Central memory CD4-positive, alpha-beta T cell (primary cell): ENCODE measurements at regions not wholly inside any gene's neighbourhood (a gene's known extent, or its start where the extent isn't known, plus 50 kb on each side); places are given as distances from the start of the nearest gene placed in this dataset.
"Not testable (repeated sequence)": the region's sequence is repeated elsewhere in the genome, so short reads cannot be mapped to it uniquely, and the experiment has no call there.

Experiments used
- DNase-seq: peaks from one replicate; pipeline ENCODE4 v3.0.0; 2022

DNA sequence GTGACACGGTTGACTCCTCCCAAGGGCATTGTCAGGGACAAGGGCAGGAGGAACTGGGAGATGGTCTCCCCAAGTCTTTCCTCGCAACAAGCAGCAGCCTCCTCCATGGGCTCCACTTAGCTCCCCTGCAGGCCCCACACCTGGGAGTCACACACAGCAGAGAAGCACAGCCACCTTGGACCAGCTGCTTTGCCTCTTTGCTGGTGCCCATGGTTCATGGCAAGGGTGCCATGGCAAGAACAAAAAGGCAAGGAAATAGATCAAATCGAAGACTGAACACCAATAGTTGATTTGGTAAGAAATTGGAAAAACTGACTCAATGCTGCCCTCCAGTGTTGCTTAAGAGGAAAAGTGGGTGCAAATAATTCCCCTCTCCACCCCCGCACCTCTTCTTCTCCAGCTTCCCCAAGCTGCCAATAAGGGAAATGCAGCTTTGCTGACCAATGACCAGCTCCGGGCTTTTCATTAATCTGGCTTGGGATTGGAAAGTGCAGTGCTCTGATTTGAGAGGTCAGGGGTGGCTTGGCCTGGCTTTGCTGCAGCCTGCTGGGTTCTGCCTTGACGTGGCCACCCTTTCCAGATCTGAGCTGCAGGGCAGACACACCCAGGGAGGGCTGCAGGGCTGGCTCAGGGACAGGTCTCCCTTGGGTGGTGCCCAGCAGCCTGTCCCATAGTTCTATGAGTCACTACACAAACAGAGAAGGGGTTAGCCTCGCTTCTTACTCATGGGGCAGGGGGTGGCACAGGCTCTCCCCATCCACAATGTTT, 162.0 kb downstream of the KLF13 start:
- peak; percentile 59 for DNase-seq

DNA sequence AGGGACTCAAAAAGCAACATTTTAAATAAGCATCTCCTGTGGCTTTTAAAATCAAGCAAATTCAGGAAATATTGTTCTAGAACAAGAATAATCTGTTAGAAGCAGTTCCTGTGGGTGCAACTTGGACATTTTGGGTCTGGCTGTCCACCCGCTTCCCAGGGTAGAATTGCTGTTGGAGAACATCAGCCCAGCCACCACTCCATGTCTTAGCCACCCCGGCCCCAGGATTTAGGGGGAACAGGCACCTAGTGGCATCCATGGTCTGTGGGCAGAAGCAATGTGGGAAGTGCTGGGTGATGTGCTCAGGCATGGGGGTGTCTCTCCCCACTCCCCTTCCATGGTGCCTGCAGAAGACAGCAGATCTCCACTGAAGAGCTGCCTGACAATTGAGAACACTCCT, 162.6 kb downstream of the KLF13 start:
- no peak for DNase-seq

DNA sequence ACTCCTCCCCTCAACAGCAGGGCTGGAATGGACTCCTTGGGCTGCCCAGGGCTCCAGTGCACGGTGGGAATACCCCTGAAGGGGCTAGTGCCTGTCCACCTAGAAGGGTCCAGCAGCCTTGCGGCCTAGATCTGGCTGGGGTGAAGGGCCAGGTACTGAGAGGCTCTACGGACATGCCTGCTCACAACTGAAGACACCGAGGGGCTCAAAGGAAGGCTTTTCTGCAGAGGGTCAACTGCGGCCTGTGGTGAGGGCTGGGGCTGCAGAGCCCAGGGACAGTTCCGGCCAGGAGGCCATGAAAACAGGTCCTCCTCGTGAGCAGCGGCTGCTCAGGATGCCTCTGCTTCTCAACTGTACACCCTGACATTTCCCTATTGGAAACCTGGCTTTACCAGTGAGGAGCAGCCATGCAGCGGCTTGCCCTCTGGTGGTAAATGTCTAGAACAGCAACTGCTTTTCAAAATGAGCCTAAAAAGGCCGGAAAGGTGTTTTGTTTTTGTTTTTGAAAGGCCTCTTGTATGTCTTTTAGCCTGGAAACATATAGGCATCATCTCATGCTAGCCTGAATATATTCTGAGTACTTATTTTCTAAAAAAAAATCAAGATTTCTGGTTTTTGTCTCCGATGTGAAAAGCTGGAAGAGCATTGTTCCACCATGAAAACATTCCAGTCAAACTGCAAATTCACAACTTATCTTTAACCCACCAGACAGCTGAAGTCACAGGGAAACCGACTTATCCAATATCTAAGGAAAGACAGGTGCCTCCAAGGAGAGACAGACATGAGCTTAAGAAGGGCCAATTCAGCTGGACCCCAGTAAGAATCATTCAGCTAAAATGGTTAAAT, 163.4 kb downstream of the KLF13 start:
- peak; percentile 49 for DNase-seq

DNA sequence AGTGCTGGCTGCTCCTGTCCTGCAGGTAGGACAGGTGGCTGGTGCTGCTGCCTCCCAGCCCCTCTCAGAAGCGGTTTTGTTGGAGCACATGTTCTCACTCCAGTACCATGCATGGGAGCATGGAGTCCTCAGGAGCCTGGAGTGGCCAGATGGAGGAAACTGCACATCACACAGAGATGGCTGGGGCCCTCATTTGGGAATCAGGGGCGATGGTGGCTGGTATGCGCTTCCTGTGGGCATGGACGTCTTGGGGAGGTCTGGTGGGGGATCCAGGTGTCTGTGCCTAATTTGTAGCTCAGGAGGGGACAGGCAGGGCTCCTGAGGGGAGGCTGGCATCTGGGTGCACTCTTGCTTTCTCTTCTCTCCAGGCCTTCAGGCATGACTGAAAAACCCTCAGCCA, 168.2 kb downstream of the KLF13 start:
- no peak for DNase-seq

DNA sequence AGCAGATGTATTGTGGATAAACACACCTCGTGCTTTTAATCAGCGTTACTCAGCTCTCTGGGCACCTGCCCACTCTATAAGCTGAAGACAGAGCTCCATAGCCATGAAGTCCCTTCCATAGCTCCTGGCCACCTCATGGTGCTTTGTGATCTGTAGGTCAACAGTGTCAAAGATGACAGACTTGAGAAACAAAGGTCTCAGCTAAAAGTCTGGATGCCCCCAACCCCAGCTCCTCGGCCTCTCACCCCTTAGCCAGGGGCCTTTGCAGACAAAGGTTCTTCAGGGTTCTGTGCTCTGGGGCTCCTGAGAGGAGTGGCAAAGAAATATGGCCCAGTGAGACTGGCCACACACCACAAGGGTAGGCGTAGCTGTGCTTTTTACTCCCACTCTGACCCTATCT, 168.6 kb downstream of the KLF13 start:
- no peak for DNase-seq

DNA sequence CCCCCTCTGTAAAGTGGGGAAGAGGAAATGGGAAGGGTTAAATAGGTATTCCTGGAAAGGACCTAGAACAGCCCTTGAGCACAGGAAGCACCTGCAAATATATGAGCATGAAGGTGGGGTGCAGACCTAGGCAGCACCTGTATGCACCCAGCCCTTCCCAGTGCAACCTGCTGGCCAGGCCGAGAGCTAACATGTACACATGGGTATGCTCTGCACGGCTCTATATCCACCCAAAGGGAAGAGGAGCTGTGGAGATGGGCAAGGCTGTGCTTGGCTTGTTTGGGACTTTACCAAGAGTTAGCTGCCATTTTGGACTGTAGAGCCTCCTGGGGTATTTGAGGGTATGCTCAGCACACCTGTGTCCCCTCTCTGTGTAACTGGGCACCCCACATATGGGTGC, 171.2 kb downstream of the KLF13 start:
- DNase-seq = no peak

DNA sequence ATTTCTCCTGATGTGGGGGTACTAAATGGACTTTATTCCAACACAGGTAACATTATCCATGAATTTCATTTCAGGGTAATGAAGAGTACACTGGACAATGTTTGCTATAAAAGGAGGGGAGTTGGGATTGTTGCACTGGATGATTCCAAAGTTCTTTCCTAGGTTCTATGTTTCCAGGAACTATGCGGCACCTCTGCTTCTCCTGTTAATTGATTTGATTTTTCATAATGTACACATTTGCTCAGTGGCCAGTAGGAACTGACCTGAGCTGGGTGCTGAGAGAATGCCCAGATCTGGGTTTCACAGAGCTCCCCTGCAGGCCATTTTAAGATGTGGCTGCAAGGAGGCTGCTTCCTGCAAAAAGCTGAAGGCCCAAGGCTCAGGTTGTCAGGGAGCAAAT, 171.7 kb downstream of the KLF13 start:
- no peak for DNase-seq

DNA sequence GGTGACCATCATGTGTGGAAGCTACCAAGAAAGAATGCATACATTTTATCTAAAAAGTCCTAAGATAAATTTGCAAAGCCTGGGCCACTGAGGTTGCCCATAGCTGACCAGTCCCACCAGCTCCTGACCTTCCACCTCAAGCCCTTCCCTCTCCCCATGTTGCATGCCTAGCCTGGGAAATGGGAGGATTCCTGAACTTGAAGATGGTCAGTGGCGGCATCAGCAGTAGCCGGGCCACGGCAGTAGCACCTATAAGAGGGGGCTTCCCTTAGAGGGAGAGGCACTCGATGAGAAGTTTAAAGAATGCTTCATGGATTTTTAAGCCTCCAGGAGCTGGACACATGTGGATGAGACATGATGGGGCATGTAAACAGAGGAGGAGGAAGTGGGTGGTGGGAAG, 172.1 kb downstream of the KLF13 start:
- no peak for DNase-seq

DNA sequence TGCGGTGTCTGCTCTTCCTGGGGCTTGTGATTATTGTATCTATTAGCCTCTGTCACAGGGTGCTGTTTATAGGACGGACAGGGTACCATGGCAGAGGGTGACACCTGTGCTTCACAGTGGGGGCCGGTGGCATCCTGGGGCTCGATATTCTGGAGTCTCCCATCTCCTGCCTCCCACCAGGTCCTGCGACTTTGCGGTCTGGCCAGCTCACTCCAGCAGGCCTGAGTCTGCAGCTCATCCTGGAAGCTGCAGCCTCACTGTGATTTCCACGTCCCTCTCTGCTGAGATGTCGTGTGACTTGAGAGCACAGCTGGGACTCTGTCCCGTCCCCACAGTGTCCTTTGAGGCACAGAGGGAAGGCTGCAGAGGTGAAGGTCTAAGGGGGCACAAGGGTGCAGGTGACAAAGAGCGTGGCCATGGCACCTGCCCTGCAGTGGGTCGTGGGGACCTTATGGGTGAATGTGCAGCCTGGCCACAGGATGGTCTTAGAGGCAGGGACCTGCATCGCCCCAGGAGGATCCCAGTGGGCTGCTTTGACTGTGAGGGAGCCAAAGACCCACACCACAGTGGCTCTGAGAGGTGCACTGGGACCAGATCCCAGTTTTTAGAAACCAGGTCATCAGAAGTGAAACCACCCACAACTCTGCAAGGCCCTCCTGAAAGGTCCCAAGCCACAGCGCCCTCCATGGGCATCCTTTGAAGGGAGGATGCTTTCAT, 172.8 kb downstream of the KLF13 start:
- no peak for DNase-seq

DNA sequence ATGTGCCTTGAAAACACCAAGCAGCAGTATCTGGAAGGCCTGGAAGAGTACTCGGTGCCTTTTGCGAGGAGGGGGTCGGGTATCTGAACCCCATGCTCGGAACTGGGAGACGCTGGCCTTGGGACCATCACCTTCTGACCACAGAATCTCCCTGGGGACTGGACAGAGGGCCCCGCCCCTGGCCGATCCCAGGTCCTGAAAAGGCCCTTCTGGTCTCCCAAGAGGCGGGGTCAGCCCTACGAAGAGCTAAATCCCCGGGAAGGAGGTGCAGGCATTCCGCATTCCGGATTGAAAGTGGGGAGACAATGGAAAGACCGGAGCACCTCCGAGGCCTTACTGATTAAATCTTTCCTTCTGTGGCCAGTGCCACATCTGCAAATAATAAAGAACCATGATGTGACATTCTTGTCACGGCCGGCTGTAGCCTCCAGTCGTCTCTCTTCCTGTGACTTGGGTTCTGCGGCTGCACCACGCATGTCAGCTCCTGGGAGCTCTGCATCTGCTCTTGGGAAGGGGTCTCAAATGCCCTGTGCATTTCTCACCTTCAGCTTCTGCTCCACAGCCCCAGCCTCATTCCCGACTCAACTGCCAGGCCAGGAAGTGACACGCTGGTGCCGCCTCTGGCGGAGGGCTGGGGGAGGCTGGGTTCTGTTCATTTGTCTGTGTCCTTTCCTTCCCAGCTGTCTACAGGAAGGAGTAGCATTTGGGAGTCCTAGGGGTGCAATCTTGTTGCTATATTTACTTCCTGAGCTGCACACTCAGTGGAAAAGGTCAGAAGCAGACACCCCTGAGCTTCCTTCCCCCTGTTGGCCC, 173.5 kb downstream of the KLF13 start:
- DNase-seq = no peak

DNA sequence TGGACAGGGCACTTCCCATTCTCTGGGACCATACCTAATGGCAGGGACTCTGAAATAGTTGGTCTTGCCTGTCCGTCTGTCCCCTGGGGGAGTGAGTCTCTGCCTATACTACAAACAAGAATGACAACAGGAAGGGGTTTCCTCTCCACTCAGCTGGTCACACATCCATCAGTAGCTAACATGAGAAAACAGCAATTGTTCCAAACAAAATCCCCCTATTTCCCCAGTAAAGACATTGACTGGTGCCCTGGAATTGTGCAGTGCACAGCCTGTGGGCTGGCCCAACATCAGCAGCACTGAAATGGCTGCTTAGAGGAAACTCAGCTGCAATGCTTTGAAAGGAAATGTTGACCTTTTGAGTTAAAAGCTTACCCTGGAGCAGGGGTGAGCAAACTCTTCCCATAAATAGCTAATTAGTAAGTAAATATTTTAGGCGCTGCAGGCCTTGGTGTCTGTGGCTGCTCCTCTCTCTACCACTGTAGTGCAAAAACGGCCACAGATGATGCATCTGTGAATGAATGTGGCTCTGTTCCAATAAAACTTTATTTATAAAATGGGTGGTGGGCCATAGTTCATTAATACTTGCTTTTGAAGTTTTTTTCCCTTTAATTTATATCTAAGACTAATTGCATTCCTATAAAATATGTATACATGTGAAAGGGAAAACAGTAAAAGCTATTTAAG, 174.3 kb downstream of the KLF13 start:
- DNase-seq = no peak

DNA sequence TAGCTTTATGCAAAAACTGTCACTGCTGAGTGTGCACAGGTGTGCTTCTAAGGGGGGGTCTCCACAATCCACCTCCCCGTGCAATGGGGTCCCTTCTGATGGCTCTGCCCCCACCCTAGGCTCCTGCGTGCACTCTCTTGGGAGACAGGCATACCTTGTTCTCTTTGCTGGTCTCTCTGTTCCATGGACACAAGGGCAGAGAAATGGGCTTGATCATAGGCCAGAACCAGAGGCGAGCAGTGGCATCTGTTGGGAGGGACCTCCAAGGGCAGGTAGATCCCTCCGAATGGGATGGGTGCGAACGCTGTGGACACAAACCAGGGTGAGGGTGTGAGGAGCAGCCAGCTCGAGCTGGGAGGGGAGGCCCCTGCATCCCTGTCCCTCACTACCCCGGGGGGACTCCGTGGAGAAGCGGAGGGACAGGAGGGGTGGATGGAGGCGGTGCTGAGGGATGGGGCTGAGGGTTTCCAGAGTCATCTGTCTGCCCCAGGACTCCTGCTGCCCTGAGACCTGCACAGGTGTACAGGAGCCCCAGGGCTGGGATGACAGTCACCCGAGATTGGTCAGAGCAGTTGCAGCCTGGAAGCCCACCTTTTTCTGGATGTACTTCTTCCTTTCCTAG, 175.0 kb downstream of the KLF13 start:
- no peak for DNase-seq

DNA sequence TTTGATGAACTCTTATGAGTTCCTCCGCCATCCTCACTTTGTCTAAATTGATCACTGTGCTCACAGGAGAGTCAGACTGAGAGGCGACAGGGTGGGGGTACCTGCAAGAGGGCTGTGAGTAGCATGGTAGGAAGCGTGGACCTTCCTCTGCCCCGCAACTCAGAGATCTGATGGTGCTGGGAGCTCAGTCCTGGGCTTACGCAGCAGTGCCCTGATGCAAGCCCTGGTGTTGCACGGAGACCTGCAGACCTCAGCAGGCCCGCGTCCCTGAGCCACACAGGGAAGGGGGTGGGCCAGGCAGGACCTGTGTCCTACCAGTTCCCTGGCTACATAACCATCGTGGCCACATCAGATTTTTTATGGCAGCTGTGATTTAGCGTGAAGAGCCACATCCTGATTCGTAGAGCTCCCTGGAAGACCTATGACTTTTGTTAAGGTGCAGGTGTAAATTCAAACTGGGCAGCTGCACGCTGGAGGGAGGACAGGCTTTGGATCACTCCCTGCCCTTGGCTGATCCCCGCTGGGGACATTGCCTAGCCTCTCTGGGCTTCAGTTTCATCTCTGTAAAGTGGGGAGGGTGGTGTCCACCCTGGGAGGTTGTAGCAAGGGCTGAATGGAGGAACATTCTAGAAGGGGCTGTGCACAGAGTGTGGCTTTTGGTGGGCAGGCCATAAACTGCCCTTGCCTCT, 176.1 kb downstream of the KLF13 start:
- DNase-seq = no peak

DNA sequence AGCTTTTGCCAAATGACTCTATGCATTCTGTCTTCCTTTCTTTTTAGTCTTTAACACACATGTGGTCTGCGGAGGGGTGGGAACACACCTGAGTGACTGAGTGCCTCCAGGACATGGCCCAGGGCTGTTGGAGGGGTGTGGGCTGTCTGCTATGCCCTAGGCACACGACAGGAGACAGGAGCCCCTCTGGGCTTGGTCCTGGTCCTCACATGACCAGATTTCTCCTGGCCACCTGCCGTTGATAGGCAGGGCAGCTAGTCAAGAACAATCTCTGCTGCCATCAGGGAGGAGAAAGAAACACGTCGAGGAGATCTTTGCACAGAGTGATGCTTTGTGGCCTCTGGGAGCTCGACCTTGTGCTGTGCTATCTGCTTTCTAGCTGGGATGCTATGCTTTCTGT, 176.6 kb downstream of the KLF13 start:
- DNase-seq = no peak

DNA sequence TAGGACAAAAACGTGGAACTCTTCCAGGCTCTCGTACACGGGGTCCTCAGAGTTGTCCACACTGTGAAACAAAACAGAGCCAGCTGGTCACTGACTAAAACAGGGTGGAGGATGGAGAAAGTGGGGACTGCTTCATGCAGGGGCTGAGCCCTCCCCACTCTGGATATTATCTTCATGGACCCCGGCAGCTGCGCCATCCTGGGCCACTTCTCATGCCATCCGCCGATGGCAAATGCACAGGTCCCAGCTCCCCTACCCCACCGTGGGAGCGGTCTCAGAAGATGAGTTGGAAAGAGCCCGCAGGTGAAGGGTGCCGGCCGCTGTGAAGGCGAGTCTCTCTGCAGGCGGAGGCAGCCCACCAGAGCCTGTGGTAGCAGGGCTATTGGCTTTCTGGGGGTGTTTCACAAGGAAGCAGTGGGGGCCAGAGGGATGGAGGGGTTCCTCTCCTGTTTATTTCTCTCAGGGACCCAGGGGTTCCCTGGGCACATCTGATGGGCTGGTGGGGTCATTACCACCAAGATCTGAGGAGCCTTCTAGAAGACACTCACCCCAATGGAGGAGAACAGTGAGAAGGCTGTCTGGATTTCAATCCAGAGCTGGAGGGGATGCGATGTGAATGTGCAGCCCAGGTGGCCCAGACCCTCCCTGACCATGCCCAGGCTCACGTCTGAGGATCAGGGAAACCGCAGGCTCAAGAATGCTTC, 177.3 kb downstream of the KLF13 start:
- no peak for DNase-seq

DNA sequence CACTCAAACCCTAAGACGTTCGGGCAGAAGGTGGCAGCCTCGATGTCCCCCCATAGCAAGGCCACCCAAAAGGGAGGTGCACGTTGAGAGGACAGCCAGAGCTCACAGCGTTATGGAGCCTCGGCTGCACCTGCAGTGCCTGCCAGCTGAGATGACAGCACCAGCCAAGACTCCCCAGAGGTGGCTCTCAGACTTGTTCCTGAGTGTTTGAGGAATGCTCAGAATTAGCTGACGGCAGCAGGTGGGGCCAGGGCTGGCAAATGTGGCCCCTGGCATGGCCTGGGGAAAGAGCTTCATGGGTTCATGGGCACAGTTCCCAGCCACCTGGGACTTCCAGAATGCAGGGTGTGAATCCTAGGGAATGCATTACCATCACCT, 177.8 kb downstream of the KLF13 start:
- DNase-seq = no peak

DNA sequence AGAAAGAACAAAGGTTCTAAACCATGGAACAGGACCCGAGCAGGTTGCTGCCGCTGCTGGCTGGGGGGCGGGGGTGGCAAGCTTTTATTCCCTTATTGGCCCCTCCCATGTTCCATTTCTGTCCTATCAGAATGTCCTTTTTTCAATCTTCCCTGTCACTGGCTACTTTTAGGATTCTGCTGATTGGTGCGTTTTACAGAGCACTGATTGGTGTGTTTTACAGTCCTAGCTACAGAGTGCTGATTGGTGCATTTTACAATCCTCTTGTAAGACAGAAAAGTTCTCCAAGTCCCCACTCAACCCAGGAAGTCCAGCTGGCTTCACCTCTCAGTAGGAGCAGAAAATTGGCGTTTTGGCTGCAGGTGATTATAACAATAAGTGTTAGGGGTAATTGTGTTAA, 180.9 kb downstream of the KLF13 start:
- not testable (repeated sequence) for DNase-seq

DNA sequence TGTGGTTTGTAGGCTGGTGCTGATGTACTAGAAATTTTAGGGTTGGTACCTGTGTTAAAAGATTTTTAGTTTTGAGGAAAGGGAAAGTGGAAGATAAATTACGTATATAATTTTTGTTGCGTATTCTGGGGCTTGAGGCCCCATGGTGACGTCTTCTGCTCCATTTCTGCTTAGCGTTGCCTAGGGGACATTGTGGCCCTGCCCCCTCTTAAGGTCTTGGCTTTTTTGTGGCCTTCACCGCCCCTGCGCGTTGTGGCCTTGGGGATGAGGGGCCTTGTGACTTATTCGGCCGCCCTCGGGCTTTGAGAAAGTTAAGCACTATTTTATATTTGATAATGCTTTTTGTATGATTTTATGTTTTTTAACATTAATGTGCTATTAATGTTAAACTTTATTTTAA, 182.0 kb downstream of the KLF13 start:
- DNase-seq = no peak

DNA sequence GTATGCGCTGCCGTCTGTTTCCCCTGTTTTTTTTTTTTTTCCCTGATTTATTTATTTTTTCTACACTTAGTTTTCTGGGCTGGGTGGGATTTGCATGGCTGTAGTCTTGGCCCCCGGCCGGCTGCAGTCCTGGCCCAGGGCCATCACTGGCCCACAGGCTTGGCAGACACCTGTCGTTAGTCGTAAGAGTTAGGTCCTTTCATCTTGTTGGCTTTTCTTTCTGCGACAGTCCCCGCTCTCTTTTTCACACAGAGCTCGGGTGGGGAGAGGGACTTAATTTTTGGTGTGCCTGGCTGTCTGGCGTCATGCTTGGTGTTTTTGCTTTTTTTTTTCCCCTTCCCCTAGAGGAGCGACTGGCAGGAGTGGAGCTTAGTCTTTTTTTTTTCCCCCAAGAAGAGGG, 183.4 kb downstream of the KLF13 start:
- DNase-seq = no peak

DNA sequence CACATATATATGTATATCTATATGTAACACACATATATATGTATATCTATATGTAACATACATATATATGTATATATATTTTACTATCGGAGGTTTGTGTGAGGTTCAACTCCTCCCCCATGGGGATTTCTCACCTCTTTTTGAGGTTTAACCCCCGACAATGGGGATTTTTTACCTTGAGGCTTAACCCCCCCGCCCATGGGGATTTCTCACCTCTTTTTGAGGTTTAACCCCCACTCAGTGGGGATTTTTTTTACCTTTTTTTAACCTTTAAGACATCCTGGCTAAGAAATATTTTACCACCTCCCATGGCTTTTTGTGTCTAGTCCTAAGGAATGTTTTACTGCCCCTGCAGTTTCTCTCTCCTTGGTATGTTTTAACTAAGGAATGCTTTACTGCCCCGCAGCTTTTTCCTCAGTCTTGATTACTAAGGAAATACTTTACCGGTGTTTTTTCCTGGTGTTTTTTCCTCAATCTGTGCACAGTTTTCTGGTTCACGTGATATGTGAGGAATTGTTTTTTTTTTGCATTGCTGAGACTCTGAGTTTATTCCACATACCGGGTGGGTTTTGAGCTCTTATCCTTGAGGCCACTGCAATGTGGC, 185.2 kb downstream of the KLF13 start:
- peak; percentile 62 for DNase-seq
